Esophagus (tissue), 2 donors: ENCODE measurements at regions not wholly inside any gene's neighbourhood (a gene's known extent, or its start where the extent isn't known, plus 50 kb on each side); places are given as distances from the start of the nearest gene placed in this dataset.

Experiments
- H3K27ac ChIP-seq, 2 donors: one replicate each; pipeline ENCODE4 v1.5.1; 2013; ENCODE audit warnings: low read depth in 2 of 2, mild to moderate bottlenecking in 2 of 2, inconsistent platforms in 1 of 2, low read length in 1 of 2, moderate library complexity in 1 of 2
- H3K27me3 ChIP-seq, 2 donors: one replicate each; pipeline ENCODE4 v1.6.1; 2013; ENCODE audit warnings: low read length in 2 of 2, control low read depth in 1 of 2, mild to moderate bottlenecking in 1 of 2; ENCODE audit not compliant: insufficient read depth in 2 of 2, control insufficient read depth in 1 of 2
- H3K36me3 ChIP-seq, 2 donors: one replicate each; pipeline ENCODE4 v1.6.1; 2013; ENCODE audit warnings: low read length in 1 of 2; ENCODE audit not compliant: control insufficient read depth in 2 of 2, insufficient read depth in 2 of 2
- H3K4me1 ChIP-seq, 2 donors: one replicate each; pipeline ENCODE4 v1.6.1; 2013; ENCODE audit warnings: low read length in 1 of 2; ENCODE audit not compliant: control insufficient read depth in 2 of 2, insufficient read depth in 2 of 2
- H3K4me3 ChIP-seq, 2 donors: one replicate each; pipeline ENCODE4 v1.5.1; 2013; ENCODE audit warnings: low read length in 2 of 2, mild to moderate bottlenecking in 2 of 2, low read depth in 1 of 2, moderate library complexity in 1 of 2
- H3K9me3 ChIP-seq, 2 donors: one replicate each; pipeline ENCODE4 v1.6.1; 2013; ENCODE audit warnings: mild to moderate bottlenecking in 2 of 2, low read depth in 1 of 2, low read length in 1 of 2, moderate library complexity in 1 of 2; ENCODE audit not compliant: control insufficient read depth in 2 of 2, insufficient read depth in 1 of 2
- WGBS, 2 donors: extraction: QIAGEN DNeasy Blood & Tissue Kit; methylation state at CpG; one replicate each; pipeline ENCODE4 v1.1.7; 2013; 5-methylcytosine and 5-hydroxymethylcytosine counted together
- donor health status: healthy with polysubstance abuse.
- donor health status: Bipolar disorder and iron deficiency.

DNA sequence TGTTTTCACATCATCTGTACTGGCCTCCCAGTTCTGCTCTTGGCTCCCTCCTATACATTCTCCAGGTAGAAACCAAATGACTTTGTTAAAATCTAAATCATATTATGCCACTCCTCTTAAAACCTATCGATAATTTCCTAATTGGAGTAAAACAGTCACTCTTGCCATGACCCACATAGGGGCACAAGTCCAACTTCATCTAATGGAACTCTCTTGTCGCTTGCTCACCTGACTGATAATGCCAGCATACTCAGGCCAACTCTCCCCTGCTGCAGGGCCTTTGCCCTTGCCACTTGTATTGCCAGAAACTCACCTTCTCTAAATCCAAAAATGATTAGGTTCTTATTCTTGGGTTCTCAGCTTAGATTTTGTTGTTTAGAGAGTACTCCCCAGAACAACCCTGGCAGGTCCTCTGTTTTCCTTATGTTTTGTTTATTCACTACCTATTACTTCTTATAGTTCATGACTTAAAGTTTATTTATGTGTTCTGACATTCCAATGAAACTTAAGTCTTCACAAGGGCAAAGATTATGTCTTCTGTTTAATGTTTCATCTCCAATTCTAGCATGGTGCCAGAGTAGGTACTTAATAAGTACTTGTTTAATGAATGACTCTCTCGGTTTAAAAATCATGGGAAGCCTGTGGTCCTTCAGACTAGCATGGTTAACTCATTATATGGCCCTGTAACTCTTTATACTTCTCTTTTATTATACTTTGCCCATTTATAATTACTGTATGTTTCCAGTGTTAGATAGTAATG, 345.9 kb upstream of the SMIM30 start:
- Histone ChIP-seq H3K4me3 (no peak overlapping the region), H3K9me3 (no peaks in the 10 kb centered on the region), H3K36me3 (no peaks in the 10 kb centered on the region), H3K4me1 (no peaks in the 10 kb centered on the region), H3K27ac (no peak overlapping the region), H3K27me3 (no peaks in the 10 kb centered on the region)
- 68 to 78% methylated on average over 3 of the region's 3 CpGs for WGBS, 2 donors

- WGBS, 2 donors, result 66 to 80% methylated on average over 5 of the region's 5 CpGs
Observed at GRCh38 chr7:113460067-113460466, 341.7 kb upstream of the SMIM30 start.

GRCh38 chr7:113456533-113456932, 338.2 kb upstream of the SMIM30 start:
- 86 to 91% methylated on average over 11 of the region's 11 CpGs for WGBS, 2 donors

More at GRCh38 chr7:113460067-113460466, 341.7 kb upstream of the SMIM30 start:
- H3K4me3 ChIP-seq, result no peak overlapping the region
- H3K36me3 ChIP-seq, result no peaks in the 10 kb centered on the region
- H3K27ac ChIP-seq, result no peak overlapping the region
- H3K27me3 ChIP-seq, result no peaks in the 10 kb centered on the region
- no peaks in the 10 kb centered on the region for H3K9me3 ChIP-seq
- H3K4me1 ChIP-seq, result no peaks in the 10 kb centered on the region

GRCh38 chr7:113454597-113455169, 336.3 kb upstream of the SMIM30 start:
- Histone ChIP-seq H3K27ac (no peak overlapping the region), H3K27me3 (no peaks in the 10 kb centered on the region), H3K36me3 (no peaks in the 10 kb centered on the region), H3K4me3 (no peak overlapping the region), H3K4me1 (no peaks in the 10 kb centered on the region), H3K9me3 (no peaks in the 10 kb centered on the region)
- WGBS, 2 donors, result 56 to 66% methylated on average over 3 of the region's 3 CpGs

More at GRCh38 chr7:113456533-113456932, 338.2 kb upstream of the SMIM30 start:
- Histone ChIP-seq H3K27me3 (no peaks in the 10 kb centered on the region), H3K4me3 (no peak overlapping the region), H3K27ac (no peak overlapping the region), H3K4me1 (no peaks in the 10 kb centered on the region), H3K9me3 (no peaks in the 10 kb centered on the region), H3K36me3 (no peaks in the 10 kb centered on the region)

DNA sequence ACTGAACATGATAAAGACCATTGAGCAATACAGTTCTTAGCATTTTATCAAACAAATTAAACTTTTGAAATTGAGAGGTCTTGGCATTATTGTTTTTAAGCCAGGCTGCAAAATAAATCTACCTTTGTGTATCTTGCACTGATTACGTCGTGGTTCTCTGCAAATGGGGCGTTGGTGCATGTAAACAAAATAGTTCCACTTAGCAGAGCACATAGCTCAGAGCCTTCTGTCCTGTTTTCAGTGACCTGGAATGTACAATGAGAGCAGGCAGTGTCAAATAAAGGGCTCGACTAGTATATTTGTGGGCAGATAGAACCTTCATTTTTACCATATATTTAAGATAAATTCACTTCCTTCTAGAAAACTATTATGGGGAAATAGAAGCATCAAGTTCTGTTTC, 333.9 kb upstream of the SMIM30 start:
- Histone ChIP-seq H3K9me3 (no peaks in the 10 kb centered on the region), H3K4me1 (no peaks in the 10 kb centered on the region), H3K27ac (no peak overlapping the region), H3K27me3 (no peaks in the 10 kb centered on the region), H3K36me3 (no peaks in the 10 kb centered on the region), H3K4me3 (no peak overlapping the region)
- 49 to 51% methylated on average over 4 of the region's 4 CpGs for WGBS, 2 donors

DNA sequence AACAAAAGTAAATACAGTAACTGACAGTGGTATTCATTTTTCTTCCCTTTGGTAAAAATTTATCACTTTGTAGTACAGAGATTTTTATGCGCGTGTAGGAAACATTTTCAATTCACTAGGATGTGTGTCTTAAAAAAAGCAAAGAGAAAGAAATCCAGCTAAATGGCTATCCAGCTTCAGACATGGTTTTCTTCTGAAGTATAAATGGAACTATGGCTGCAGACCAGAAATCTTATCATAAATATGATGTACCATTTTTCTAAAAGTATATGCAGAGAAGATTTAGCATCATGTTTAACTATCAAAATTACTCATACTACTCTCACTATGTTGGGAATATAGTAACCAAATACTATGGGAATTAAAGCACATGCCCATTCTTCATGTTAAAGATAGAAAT, 328.4 kb upstream of the SMIM30 start:
- H3K27me3 ChIP-seq, result no peaks in the 10 kb centered on the region
- WGBS, 2 donors, result 90 to 94% methylated on average over 2 of the region's 2 CpGs

GRCh38 chr7:113446391-113446790, 328.0 kb upstream of the SMIM30 start:
- Histone ChIP-seq H3K4me1 (no peaks in the 10 kb centered on the region), H3K27ac (no peak overlapping the region), H3K27me3 (no peaks in the 10 kb centered on the region), H3K4me3 (no peak overlapping the region), H3K9me3 (no peaks in the 10 kb centered on the region), H3K36me3 (no peaks in the 10 kb centered on the region)

More for the DNA sequence above, 328.4 kb upstream of the SMIM30 start:
- Histone ChIP-seq H3K36me3 (no peaks in the 10 kb centered on the region), H3K9me3 (no peaks in the 10 kb centered on the region), H3K4me3 (no peak overlapping the region), H3K27ac (no peak overlapping the region), H3K4me1 (no peaks in the 10 kb centered on the region)

DNA sequence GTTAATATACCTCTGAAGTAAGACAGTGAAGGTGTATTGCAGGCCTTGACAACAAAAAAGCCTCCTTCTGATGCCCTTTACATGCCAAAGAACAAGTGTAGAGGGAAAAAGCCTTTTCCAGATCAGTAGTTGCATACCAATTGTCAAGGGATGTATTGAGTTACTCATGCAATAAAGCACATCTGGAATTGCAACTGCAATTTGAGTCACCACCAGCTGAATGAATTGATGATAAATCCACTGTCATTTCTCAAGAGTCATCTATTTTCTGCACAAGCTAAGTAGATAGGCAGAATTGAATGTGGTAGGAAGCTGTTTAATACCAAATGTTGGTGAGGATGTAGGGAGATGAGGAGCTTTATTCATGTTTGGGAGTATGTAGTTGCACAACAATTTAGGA, 325.9 kb upstream of the SMIM30 start:
- no peak overlapping the region for H3K4me3 ChIP-seq
- no peak overlapping the region for H3K27ac ChIP-seq
- no peaks in the 10 kb centered on the region for H3K27me3 ChIP-seq
- H3K4me1 ChIP-seq, result no peaks in the 10 kb centered on the region
- peaks cover 0 to 3% of the 10 kb centered on the region in 2 donors for H3K9me3 ChIP-seq
- no peaks in the 10 kb centered on the region for H3K36me3 ChIP-seq

DNA sequence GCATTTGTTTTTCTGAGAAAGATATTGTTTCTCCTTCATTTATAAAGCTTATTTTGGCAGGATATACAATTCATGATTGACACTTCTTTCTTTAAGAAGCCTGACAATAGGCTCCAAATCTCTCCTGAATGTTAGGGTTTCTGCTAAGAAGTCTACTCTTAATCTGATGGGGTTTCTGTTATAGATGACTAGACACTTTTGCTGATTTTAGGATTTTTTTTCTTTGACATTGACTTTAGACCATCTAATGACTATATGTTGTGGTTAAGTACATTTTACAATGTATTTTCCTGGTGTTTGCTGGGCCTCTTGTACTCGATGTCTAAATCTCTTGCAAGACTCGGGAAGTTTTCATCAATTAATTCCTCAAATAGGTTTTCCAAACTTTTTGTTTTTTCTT, 321.8 kb upstream of the SMIM30 start:
- WGBS, 2 donors, result 68 to 92% methylated on average over 2 of the region's 2 CpGs
- H3K9me3 ChIP-seq, result peaks cover 0 to 3% of the 10 kb centered on the region in 2 donors
- H3K4me1 ChIP-seq, result no peaks in the 10 kb centered on the region
- no peaks in the 10 kb centered on the region for H3K36me3 ChIP-seq
- no peaks in the 10 kb centered on the region for H3K27me3 ChIP-seq
- H3K27ac ChIP-seq, result no peak overlapping the region
- no peak overlapping the region for H3K4me3 ChIP-seq

GRCh38 chr7:113431406-113431805, 313.1 kb upstream of the SMIM30 start:
- Histone ChIP-seq H3K9me3 (no peaks in the 10 kb centered on the region), H3K27me3 (no peaks in the 10 kb centered on the region), H3K4me1 (no peaks in the 10 kb centered on the region), H3K36me3 (no peaks in the 10 kb centered on the region), H3K27ac (no peak overlapping the region), H3K4me3 (no peak overlapping the region)
- WGBS, 2 donors, result 81 to 86% methylated on average over 4 of the region's 4 CpGs
